Tibial nerve (tissue), 4 donors: ENCODE measurements at regions not wholly inside any gene's neighbourhood (a gene's known extent, or its start where the extent isn't known, plus 50 kb on each side); places are given as distances from the start of the nearest gene placed in this dataset.

Source experiments
- DNase-seq, 2 donors: peaks; one replicate each; pipeline ENCODE4 v3.0.0-alpha.2; 2019; ENCODE audit warnings: low spot score in 2 of 2
- H3K27ac ChIP-seq, 4 donors: fragments of 200-600 bp; sonication (generic) in 3 of 4; one replicate each; pipeline ENCODE4 v1.5.1; 2017 to 2019; ENCODE audit warnings: mild to moderate bottlenecking in 1 of 4
- H3K27me3 ChIP-seq, 2 donors: fragments of 200-600 bp; sonication (generic) in 1 of 2; one replicate each; pipeline versions ENCODE4 v1.5.1 to v1.6.0; 2017 to 2019
- H3K36me3 ChIP-seq, 3 donors: fragments of 200-600 bp; sonication (generic); one replicate each; pipeline ENCODE4 v1.5.1; 2018 to 2019
- H3K4me1 ChIP-seq, 4 donors: fragments of 200-600 bp; sonication (generic) in 3 of 4; one replicate each; pipeline ENCODE4 v1.5.1; 2017 to 2019
- H3K4me3 ChIP-seq, 4 donors: fragments of 200-600 bp; sonication (generic) in 3 of 4; one replicate each; pipeline ENCODE4 v1.5.1; 2017 to 2019; ENCODE audit warnings: mild to moderate bottlenecking in 1 of 4, moderate library complexity in 1 of 4
- H3K9me3 ChIP-seq, 4 donors: fragments of 200-600 bp; sonication (generic) in 3 of 4; one replicate each; pipeline ENCODE4 v1.5.1; 2017 to 2019
- EP300 ChIP-seq, 2 donors: sonication (generic); formaldehyde crosslinking; IDR thresholded peaks; one replicate each; pipeline ENCODE4 v1.6.1; 2017; ENCODE audit warnings: antibody characterized with exemption in 2 of 2, mild to moderate bottlenecking in 1 of 2
- POLR2A ChIP-seq, 2 donors: fragments of 450-650 bp; IDR thresholded peaks; one replicate each; pipeline ENCODE4 v1.6.1; 2017; ENCODE audit warnings: antibody characterized with exemption in 2 of 2, mild to moderate bottlenecking in 2 of 2, moderate library complexity in 2 of 2
- WGBS, 2 donors: methylation state at CpG; one replicate each; pipeline ENCODE4 v1.1.5; 2018; 5-methylcytosine and 5-hydroxymethylcytosine counted together
- TF ChIP-seq, protein P1 (sequence below), 5 experiments: fragments of 200-600 bp in 3 of 5; fragments of 450-650 bp in 2 of 5; sonication (generic) in 3 of 5; IDR thresholded peaks; one replicate each; pipeline ENCODE4 v1.5.1; 2016 to 2019; ENCODE audit warnings: antibody characterized with exemption in 5 of 5, mild to moderate bottlenecking in 3 of 5, moderate library complexity in 2 of 5

DNA sequence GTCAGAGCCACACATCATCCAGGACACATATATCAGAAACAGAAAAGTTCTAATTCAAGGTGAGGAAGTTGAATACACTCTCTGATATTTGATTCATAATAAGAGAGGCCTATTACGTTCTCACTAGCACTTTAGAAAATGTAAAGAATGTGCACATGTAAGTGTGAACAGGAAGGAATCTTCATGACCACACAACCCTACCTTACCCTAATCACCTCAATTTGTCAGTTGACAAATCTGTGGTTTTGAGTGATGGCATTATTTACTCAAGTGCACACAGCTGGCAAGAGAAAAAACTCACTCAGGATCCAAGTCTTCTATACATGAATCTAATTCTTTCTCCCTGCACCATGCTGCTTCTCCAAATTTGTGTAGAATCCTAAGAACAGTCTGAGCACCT, 445.8 kb downstream of the SUCLA2 start:
- Histone ChIP-seq H3K27ac (no peak overlapping the region), H3K27me3 (no peaks in the 10 kb centered on the region), H3K36me3 (no peaks in the 10 kb centered on the region), H3K4me3 (no peak overlapping the region), H3K4me1 (no peaks in the 10 kb centered on the region), H3K9me3 (no peaks in the 10 kb centered on the region)
- 55 to 60% methylated on average over 1 of the region's 1 CpG for WGBS, 2 donors
- TF ChIP-seq, protein P1, sequence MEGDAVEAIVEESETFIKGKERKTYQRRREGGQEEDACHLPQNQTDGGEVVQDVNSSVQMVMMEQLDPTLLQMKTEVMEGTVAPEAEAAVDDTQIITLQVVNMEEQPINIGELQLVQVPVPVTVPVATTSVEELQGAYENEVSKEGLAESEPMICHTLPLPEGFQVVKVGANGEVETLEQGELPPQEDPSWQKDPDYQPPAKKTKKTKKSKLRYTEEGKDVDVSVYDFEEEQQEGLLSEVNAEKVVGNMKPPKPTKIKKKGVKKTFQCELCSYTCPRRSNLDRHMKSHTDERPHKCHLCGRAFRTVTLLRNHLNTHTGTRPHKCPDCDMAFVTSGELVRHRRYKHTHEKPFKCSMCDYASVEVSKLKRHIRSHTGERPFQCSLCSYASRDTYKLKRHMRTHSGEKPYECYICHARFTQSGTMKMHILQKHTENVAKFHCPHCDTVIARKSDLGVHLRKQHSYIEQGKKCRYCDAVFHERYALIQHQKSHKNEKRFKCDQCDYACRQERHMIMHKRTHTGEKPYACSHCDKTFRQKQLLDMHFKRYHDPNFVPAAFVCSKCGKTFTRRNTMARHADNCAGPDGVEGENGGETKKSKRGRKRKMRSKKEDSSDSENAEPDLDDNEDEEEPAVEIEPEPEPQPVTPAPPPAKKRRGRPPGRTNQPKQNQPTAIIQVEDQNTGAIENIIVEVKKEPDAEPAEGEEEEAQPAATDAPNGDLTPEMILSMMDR (IDR thresholded peaks at IDR 0.05) = no peak
- TF ChIP-seq POLR2A (IDR thresholded peaks at IDR 0.05) (no peak), EP300 (IDR thresholded peaks at IDR 0.05) (no peak)
- no peak for DNase-seq

DNA sequence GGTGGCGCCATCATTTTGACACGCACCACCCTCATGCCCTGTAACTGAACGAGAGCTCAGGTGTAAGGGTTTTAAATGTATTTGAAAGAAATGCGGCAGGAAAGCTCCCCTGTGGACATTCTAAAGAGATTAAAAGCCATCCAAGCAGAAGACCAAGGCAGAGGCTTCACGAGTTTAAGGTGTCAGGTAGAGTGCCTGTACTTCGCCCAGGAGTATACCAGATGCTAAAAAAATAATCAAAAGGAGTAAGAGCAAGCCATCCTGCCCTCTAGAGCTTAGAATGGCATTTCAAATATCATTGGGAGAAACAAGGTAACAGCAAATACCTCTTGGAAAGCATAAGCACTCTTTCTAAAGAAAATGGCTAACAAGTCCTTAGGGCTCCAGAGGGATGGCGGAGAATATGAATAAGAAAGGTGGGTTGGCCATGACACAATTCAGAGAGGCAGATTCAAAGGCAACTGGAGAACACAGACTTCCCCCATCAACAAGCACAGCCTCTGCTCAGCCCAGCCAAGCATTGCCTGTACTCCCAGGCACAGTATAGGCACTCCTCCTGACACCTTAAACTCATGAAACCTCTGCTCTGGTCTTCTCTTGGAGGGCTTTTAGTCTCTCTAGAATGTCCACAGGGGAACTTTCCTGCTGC, 447.6 kb downstream of the SUCLA2 start:
- no peaks in the 10 kb centered on the region for H3K4me1 ChIP-seq
- 73 to 79% methylated on average over 7 of the region's 7 CpGs for WGBS, 2 donors
- no peak for DNase-seq

DNA sequence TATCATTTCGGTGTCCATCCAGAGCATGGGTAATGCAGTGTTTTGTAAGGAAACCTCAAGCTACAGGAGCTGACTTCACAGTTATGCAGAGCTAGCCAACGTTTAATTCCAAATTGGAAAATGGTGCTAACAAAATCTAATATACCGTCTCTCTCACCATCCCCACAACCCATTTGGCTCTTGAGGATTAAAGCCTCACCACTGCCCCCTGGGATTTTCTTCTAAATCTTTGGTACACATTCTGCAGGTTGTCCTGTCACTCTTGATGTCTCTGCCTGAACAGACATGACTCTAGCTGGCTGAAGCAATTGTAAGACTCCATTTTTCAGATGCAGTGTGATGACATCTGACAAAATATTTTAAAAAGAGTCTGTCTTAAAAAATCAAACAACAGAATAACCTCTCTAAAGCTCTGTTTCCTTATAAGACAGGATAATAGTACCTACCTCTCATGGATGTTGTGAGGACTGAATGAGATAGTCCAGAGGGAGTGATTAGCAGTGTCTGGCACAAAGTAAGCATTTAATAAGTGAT, 451.8 kb downstream of the SUCLA2 start:
- H3K4me1 ChIP-seq = no peaks in the 10 kb centered on the region
- no peak for TF ChIP-seq EP300 (IDR thresholded peaks at IDR 0.05)
- no peak for TF ChIP-seq POLR2A (IDR thresholded peaks at IDR 0.05)
- TF ChIP-seq, protein P1 (IDR thresholded peaks at IDR 0.05) = no peak
- H3K4me3 ChIP-seq = no peak overlapping the region
- H3K27me3 ChIP-seq = no peaks in the 10 kb centered on the region
- no peak for DNase-seq
- 57 to 72% methylated on average over 3 of the region's 3 CpGs for WGBS, 2 donors
- H3K9me3 ChIP-seq = no peaks in the 10 kb centered on the region
- H3K36me3 ChIP-seq = no peaks in the 10 kb centered on the region
- no peak overlapping the region for H3K27ac ChIP-seq

More for the DNA sequence above, 447.6 kb downstream of the SUCLA2 start:
- Histone ChIP-seq H3K9me3 (no peaks in the 10 kb centered on the region), H3K27me3 (no peaks in the 10 kb centered on the region), H3K4me3 (no peak overlapping the region), H3K27ac (no peak overlapping the region), H3K36me3 (no peaks in the 10 kb centered on the region)
- no peak for TF ChIP-seq EP300 (IDR thresholded peaks at IDR 0.05)
- TF ChIP-seq POLR2A (IDR thresholded peaks at IDR 0.05) = no peak
- TF ChIP-seq, protein P1 (IDR thresholded peaks at IDR 0.05) = no peak

DNA sequence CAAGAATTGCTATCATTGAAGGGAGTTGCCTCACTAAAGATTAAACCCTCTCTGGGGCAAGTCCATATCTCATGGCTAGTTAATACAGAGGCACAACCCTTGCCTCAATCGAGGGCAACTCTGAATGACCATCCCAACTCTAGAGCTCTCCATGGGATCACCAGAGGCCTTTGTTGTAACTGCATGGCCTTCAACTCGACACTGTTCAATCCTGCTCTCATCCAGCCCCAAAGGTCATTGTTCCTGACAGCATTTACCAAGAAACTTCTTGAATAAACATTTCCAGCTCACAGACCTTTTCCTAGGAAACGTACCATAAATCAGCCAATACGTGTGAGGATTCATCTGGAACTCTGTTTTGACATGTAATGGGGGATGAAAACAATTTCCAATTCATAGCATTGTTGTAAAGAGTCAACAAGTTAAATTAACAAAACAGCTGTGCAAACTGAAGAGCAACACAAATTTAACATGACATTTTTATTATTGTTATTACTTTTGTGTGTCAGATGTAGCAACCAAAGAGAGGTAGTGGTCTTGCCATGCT, 452.7 kb downstream of the SUCLA2 start:
- Histone ChIP-seq H3K4me3 (no peak overlapping the region), H3K27me3 (no peaks in the 10 kb centered on the region), H3K36me3 (no peaks in the 10 kb centered on the region), H3K27ac (no peak overlapping the region), H3K4me1 (no peaks in the 10 kb centered on the region), H3K9me3 (no peaks in the 10 kb centered on the region)
- TF ChIP-seq POLR2A (IDR thresholded peaks at IDR 0.05) (no peak), EP300 (IDR thresholded peaks at IDR 0.05) (no peak)
- TF ChIP-seq, protein P1 (IDR thresholded peaks at IDR 0.05) = no peak
- no peak for DNase-seq
- 35 to 36% methylated on average over 4 of the region's 4 CpGs for WGBS, 2 donors

DNA sequence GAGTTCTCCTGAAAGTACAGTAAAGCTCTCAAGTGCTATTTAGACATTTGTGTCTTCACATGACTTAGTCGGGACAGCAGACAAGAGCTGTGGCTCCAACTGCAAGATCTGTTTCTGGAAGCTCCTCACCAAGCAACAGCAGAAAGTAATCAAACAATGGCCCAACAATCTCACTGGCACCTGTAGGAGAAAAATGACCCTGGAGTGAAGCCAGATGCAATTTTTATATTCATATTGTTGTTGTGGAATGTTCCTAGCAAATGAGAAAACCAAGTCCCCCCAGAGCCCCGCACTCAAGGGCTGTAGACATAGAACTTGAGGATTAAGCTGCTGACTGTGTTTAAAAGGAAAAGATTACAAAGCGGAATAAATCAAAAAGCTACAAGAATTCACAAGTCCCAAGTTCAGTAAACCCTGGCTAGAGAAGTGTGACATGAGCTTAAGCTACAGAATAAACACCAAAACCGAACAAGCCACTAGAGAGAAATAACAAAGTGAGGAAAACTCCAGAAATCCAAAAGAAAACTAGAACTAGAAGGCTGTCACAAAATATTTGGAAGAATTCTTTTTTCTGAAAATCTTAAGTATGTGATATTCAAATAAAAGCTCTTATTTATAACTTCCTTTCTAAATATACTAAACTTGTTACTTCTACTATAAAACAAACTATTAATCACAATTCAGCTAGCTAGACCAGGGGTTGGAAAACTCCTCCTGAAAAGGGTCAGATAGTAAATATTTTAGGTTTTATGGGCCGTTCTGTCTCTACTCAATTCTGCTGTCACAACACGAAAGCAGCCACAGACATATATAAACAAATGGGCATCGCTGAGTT, 454.5 kb downstream of the SUCLA2 start:
- Histone ChIP-seq H3K9me3 (no peaks in the 10 kb centered on the region), H3K4me3 (no peak overlapping the region), H3K27me3 (no peaks in the 10 kb centered on the region), H3K27ac (no peak overlapping the region), H3K4me1 (no peaks in the 10 kb centered on the region), H3K36me3 (no peaks in the 10 kb centered on the region)
- TF ChIP-seq, protein P1 (IDR thresholded peaks at IDR 0.05) = no peak
- no peak for TF ChIP-seq POLR2A (IDR thresholded peaks at IDR 0.05)
- no peak for TF ChIP-seq EP300 (IDR thresholded peaks at IDR 0.05)
- DNase-seq = no peak
- WGBS, 2 donors = 50 to 53% methylated on average over 7 of the region's 7 CpGs
